Activated T-cell treated with anti-CD3 and anti-CD28 coated beads for 4 hours (primary cell): ENCODE measurements at regions not wholly inside any gene's neighbourhood (a gene's known extent, or its start where the extent isn't known, plus 50 kb on each side); places are given as distances from the start of the nearest gene placed in this dataset.

Source experiments
- DNase-seq: peaks from one replicate; pipeline ENCODE4 v3.0.0-alpha.2; 2020

- no peak for DNase-seq
These were observed 50.4 kb upstream of the CTNNBL1 start for GRCh38 chr20:37643400-37643799.

GRCh38 chr20:37642246-37642645 is 51.6 kb upstream of the CTNNBL1 start:
- DNase-seq, result no peak

- no peak for DNase-seq
These were observed 52.9 kb upstream of the CTNNBL1 start for GRCh38 chr20:37640600-37641561.

- DNase-seq, result no peak
These were observed 55.3 kb upstream of the CTNNBL1 start for GRCh38 chr20:37638527-37638926.

- DNase-seq, result no peak
These were observed 56.9 kb upstream of the CTNNBL1 start for GRCh38 chr20:37636977-37637376.

GRCh38 chr20:37636212-37636975 is 57.4 kb upstream of the CTNNBL1 start:
- DNase-seq, result no peak

- DNase-seq, result no peak
These were observed 62.8 kb upstream of the CTNNBL1 start for GRCh38 chr20:37630993-37631392.

- no peak for DNase-seq
These were observed 63.7 kb upstream of the CTNNBL1 start for GRCh38 chr20:37630166-37630565.

GRCh38 chr20:37627767-37628130 is 66.1 kb upstream of the CTNNBL1 start:
- DNase-seq, result no peak

- DNase-seq, result no peak
These were observed 66.6 kb upstream of the CTNNBL1 start for GRCh38 chr20:37627060-37627766.

- DNase-seq, result no peak
These were observed 68.9 kb upstream of the CTNNBL1 start for GRCh38 chr20:37624963-37625362.

- DNase-seq, result no peak
These were observed 71.1 kb upstream of the CTNNBL1 start for GRCh38 chr20:37622728-37623127.

GRCh38 chr20:37619496-37619895 is 74.3 kb upstream of the CTNNBL1 start:
- DNase-seq, result no peak

GRCh38 chr20:37616110-37616425 is 77.8 kb upstream of the CTNNBL1 start:
- no peak for DNase-seq

- DNase-seq, result peak; percentile 55
These were observed 78.3 kb upstream of the CTNNBL1 start for GRCh38 chr20:37615340-37616109.

GRCh38 chr20:37611852-37612251 is 82.0 kb upstream of the CTNNBL1 start:
- DNase-seq, result no peak

GRCh38 chr20:37611346-37611745 is 82.5 kb upstream of the CTNNBL1 start:
- DNase-seq, result no peak

- DNase-seq, result no peak
These were observed 82.6 kb upstream of the BLCAP start for GRCh38 chr20:37610203-37610798.

- no peak for DNase-seq
These were observed 75.0 kb upstream of the BLCAP start for GRCh38 chr20:37602634-37603033.

- DNase-seq, result no peak
These were observed 72.8 kb upstream of the BLCAP start for GRCh38 chr20:37600486-37600885.

GRCh38 chr20:37598575-37599342 is 71.1 kb upstream of the BLCAP start:
- no peak for DNase-seq
